ENCODE measurements at regions not wholly inside any gene's neighbourhood (a gene's known extent, or its start where the extent isn't known, plus 50 kb on each side); places are given as distances from the start of the nearest gene placed in this dataset.

DNA sequence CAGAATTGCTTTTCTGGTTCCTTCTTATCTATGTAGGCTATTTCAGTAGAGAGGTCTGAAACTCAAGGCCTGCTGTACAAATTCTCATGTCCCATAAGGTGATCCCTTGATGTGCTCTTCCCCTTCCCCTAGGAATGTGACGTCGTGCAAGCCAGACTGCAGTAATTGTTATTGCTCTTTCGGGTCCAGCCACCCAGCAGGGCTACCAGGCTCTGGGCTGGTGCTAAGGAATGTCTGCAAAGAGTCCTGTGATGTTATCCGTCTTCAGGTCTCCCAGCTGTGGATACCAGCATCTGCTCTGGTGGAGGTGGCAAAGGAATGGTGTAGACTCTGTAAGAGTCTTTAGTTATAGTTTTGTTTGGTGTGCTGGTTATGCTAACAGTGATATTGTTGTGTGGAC, 378.7 kb downstream of the C4orf33 start:
- TF ChIP-seq CTCF (IDR thresholded peaks at IDR 0.05; ENCODE audit: poor library complexity) = no peak
- no peak for TF ChIP-seq EZH2 (IDR thresholded peaks at IDR 0.05; ENCODE audit: borderline replicate concordance)

All from hepatocyte (in vitro differentiated cells).